A673 (cell line): ENCODE measurements at regions not wholly inside any gene's neighbourhood (a gene's known extent, or its start where the extent isn't known, plus 50 kb on each side); places are given as distances from the start of the nearest gene placed in this dataset.

Experiments
- BruUV-seq: library from RNA; stranded (reverse); fragments of 400-500 nt; replicated peaks from 2 replicates; lab custom pipeline; 2021; lab: Mats Ljungman, UMichigan
- CTCF ChIA-PET: fragments of 300-600 bp; sonication (Branson Sonifier 250); formaldehyde crosslinking; loops from one replicate; lab custom pipeline; 2022; ENCODE audit warnings: antibody characterized with exemption; lab: Charles Lee
- POLR2A ChIA-PET: fragments of 300-600 bp; sonication (Branson Sonifier 250); formaldehyde crosslinking; loops from one replicate; lab custom pipeline; 2022; ENCODE audit warnings: antibody characterized with exemption; ENCODE audit not compliant: low non-redundant PET; lab: Charles Lee
- DNase-seq: peaks from one replicate; pipeline ENCODE4 v3.0.0-alpha.2; 2015; ENCODE audit warnings: low spot score
- H3K27ac ChIP-seq: fragments of 200-600 bp; sonication (generic); 2 replicates; pipeline ENCODE4 v1.5.1; 2016; ENCODE audit warnings: mixed run types, low read depth, mild to moderate bottlenecking, mixed read lengths, antibody characterized with exemption, low read length; ENCODE audit not compliant: poor library complexity, severe bottlenecking
- H3K27me3 ChIP-seq: fragments of 200-600 bp; sonication (generic); replicated peaks from 2 replicates; pipeline ENCODE4 v1.6.1; 2017; ENCODE audit warnings: mixed run types, low read depth, mild to moderate bottlenecking, mixed read lengths, antibody characterized with exemption, low read length; ENCODE audit not compliant: insufficient read depth, poor library complexity
- H3K36me3 ChIP-seq: fragments of 200-600 bp; sonication (generic); 2 replicates; pipeline ENCODE4 v1.6.1; 2016; ENCODE audit warnings: mixed run types, mild to moderate bottlenecking, mixed read lengths, antibody characterized with exemption, low read length; ENCODE audit not compliant: insufficient read depth, poor library complexity, severe bottlenecking
- H3K4me1 ChIP-seq: fragments of 200-600 bp; sonication (generic); 2 replicates; pipeline ENCODE4 v1.6.1; 2017; ENCODE audit warnings: mixed run types, mild to moderate bottlenecking, mixed read lengths, antibody characterized with exemption, low read length; ENCODE audit not compliant: insufficient read depth, poor library complexity, severe bottlenecking
- H3K4me3 ChIP-seq: fragments of 200-600 bp; sonication (generic); 2 replicates; pipeline ENCODE4 v1.5.1; 2016; ENCODE audit warnings: low read depth, mixed run types, mild to moderate bottlenecking, mixed read lengths, low read length; ENCODE audit not compliant: poor library complexity, severe bottlenecking
- H3K9me3 ChIP-seq: fragments of 200-600 bp; sonication (generic); 2 replicates; pipeline ENCODE4 v1.6.1; 2016; ENCODE audit warnings: mixed run types, low read depth, mild to moderate bottlenecking, mixed read lengths, antibody characterized with exemption, low read length; ENCODE audit not compliant: poor library complexity, severe bottlenecking
- EZH2 ChIP-seq: fragments of 200-600 bp; sonication (generic); IDR thresholded peaks from 2 replicates; pipeline ENCODE4 v1.6.1; 2017; ENCODE audit warnings: borderline replicate concordance, low read depth, mild to moderate bottlenecking, mixed read lengths, antibody characterized with exemption, low read length; ENCODE audit not compliant: poor library complexity, severe bottlenecking
- intact Hi-C: fragments of 100-400 bp; cut with micrococcal nuclease; formaldehyde crosslinking; loops from one replicate; pipeline ENCODE4 v1.10.0; 2022; ENCODE audit not compliant: unreplicated experiment
- TF ChIP-seq, protein P1 (sequence below): fragments of 300-800, 200-600 bp; sonication (generic); conservative IDR thresholded peaks from 2 replicates; pipeline ENCODE4 v1.5.1; 2017; ENCODE audit warnings: low read depth, mild to moderate bottlenecking, antibody characterized with exemption, low read length, moderate library complexity, mixed read lengths

DNA sequence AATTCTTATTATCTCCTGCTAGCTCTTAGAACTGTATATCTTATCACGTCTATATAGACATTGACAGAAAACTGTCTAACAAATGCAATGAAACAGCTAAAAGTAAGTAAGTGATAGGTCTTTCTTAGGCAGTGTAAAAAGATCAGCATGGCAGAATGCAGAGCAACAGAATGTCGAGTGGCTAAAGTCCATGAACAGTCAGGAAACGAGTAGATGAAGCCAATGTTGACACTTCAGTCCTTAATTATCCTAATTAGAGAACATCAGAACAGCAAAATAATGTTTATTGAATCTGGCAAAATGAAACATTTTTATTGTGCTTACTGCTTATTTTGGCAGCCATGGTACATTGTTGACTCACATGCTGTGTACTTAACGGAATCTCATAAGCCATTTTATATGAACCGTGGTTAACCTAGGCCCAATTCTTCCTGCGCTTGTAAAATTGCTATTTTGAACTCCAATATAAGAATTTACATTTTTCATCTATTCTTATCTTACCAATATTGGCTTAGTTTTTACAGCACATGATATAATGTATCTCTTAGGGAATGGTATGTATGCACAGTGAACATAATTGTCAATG is 748.1 kb downstream of the DACH1 start:
- Histone ChIP-seq H3K27ac (no peak overlapping the region), H3K4me3 (no peak overlapping the region), H3K4me1 (no peaks in the 10 kb centered on the region), H3K27me3 (no peaks in the 10 kb centered on the region), H3K9me3 (no peaks in the 10 kb centered on the region), H3K36me3 (no peaks in the 10 kb centered on the region)
- TF ChIP-seq EZH2: no peak
- TF ChIP-seq, protein P1, sequence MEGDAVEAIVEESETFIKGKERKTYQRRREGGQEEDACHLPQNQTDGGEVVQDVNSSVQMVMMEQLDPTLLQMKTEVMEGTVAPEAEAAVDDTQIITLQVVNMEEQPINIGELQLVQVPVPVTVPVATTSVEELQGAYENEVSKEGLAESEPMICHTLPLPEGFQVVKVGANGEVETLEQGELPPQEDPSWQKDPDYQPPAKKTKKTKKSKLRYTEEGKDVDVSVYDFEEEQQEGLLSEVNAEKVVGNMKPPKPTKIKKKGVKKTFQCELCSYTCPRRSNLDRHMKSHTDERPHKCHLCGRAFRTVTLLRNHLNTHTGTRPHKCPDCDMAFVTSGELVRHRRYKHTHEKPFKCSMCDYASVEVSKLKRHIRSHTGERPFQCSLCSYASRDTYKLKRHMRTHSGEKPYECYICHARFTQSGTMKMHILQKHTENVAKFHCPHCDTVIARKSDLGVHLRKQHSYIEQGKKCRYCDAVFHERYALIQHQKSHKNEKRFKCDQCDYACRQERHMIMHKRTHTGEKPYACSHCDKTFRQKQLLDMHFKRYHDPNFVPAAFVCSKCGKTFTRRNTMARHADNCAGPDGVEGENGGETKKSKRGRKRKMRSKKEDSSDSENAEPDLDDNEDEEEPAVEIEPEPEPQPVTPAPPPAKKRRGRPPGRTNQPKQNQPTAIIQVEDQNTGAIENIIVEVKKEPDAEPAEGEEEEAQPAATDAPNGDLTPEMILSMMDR: no peak
- BruUV-seq: no TSS peak
- intact Hi-C loops: no loop called here
- ChIA-PET POLR2A (no interaction called here), CTCF (no interaction called here)
- DNase-seq: no peak

DNA sequence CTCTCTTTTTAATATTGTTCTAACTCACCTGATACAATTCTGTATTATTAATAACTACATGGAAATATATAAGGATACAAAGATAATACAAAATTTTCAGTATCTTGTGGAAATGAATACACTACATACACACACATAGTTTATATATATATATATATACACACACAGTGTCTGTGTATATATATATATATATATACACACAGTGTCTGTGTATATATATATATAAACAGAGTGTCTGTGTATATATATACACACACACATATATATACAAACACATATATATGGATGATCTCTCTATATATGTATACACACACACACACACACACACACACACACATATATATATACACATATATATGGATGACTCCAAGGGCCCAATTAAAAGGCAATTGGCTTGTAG is 749.1 kb downstream of the DACH1 start:
- BruUV-seq: no TSS peak
- no peak for TF ChIP-seq EZH2
- TF ChIP-seq, protein P1: no peak
- intact Hi-C loops: no loop called here

DNA sequence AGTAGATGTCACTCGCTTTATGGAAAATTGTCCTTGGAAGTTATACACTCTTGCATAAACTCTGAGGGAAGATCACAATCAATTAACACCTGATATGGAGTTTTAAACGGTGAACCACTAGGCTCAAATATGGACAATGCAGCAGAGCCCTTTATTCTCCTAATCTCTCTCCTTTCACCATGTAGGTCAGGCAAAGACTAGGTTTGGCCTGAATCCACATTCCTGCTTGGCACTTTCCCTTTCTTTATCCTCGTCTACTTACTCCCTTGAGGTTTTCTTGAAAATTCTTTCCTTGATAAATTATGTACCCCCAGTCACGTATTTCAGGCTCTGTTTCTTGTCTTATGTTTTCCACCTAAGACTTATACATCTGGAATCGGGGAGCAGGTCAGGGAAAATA is 751.7 kb downstream of the DACH1 start:
- intact Hi-C loops: no loop called here
- CTCF ChIA-PET: no interaction called here

More for the DNA sequence above, 749.1 kb downstream of the DACH1 start:
- Histone ChIP-seq H3K27ac (no peak overlapping the region), H3K36me3 (no peaks in the 10 kb centered on the region), H3K27me3 (no peaks in the 10 kb centered on the region), H3K4me3 (no peak overlapping the region), H3K4me1 (no peaks in the 10 kb centered on the region), H3K9me3 (no peaks in the 10 kb centered on the region)
- ChIA-PET POLR2A (no interaction called here), CTCF (no interaction called here)
- no peak for DNase-seq

DNA sequence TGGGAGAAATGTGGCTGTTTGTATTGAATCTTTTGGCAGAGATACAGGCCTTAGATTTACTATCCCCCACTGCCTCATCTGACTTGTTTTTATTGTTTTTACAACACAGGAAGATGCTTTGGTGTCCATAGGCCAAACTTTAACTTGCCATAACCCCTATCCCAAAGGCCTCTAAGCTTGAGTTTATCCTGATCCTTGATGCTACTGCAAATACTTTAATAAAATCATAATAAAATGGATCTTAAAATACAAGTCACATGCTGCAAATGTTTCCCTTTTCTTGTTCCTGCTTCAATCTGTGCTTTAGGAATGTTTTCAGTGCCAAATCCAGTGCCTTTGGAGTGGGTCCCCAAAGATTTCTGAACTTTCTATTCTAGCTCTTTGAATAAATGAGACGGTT is 770.6 kb downstream of the DACH1 start:
- BruUV-seq: no TSS peak
- H3K27me3 ChIP-seq: no peaks in the 10 kb centered on the region
- no peaks in the 10 kb centered on the region for H3K4me1 ChIP-seq
- no peaks in the 10 kb centered on the region for H3K9me3 ChIP-seq
- H3K27ac ChIP-seq: no peak overlapping the region
- ChIA-PET POLR2A (no interaction called here), CTCF (no interaction called here)
- TF ChIP-seq EZH2: no peak
- TF ChIP-seq, protein P1: no peak
- intact Hi-C loops: no loop called here
- no peak overlapping the region for H3K4me3 ChIP-seq
- no peaks in the 10 kb centered on the region for H3K36me3 ChIP-seq
- no peak for DNase-seq

More for the DNA sequence above, 751.7 kb downstream of the DACH1 start:
- DNase-seq: no peak
- no peaks in the 10 kb centered on the region for H3K36me3 ChIP-seq
- no peak overlapping the region for H3K4me3 ChIP-seq
- TF ChIP-seq EZH2: no peak
- no TSS peak for BruUV-seq
- no peaks in the 10 kb centered on the region for H3K4me1 ChIP-seq
- no peaks in the 10 kb centered on the region for H3K9me3 ChIP-seq
- no peak overlapping the region for H3K27ac ChIP-seq
- POLR2A ChIA-PET: no interaction called here
- no peaks in the 10 kb centered on the region for H3K27me3 ChIP-seq
